ENCODE measurements at regions not wholly inside any gene's neighbourhood (a gene's known extent, or its start where the extent isn't known, plus 50 kb on each side); places are given as distances from the start of the nearest gene placed in this dataset.

GRCh38 chr15:69973880-69974279 lies 123.8 kb downstream of the TLE3 start:
- TF ChIP-seq POLR2A (IDR thresholded peaks at IDR 0.05; ENCODE audit: low read length): no peak
- no peak for TF ChIP-seq GATA1 (IDR thresholded peaks at IDR 0.05; ENCODE audit: low read depth, low read length)
